Stimulated activated CD4-positive, alpha-beta T cell treated with anti-CD3 and anti-CD28 coated beads, Interleukin-12 subunit alpha, Interleukin-12 subunit beta, amount 100 ng/mL, for 48 hours (primary cell): ENCODE measurements at regions not wholly inside any gene's neighbourhood (a gene's known extent, or its start where the extent isn't known, plus 50 kb on each side); places are given as distances from the start of the nearest gene placed in this dataset.
"Not testable (repeated sequence)": the region's sequence is repeated elsewhere in the genome, so short reads cannot be mapped to it uniquely, and the experiment has no call there.

ENCODE experiments used
- DNase-seq, 3 donors: peaks; one replicate each; pipeline ENCODE4 v3.0.0-alpha.2; 2020; ENCODE audit warnings: low read depth in 2 of 3, low spot score in 1 of 3

GRCh38 chr6:868201-868600 is 175.3 kb upstream of the EXOC2 start:
- DNase-seq, result no peak

GRCh38 chr6:867378-867777 is 174.4 kb upstream of the EXOC2 start:
- DNase-seq, result no peak

- DNase-seq, result no peak
These were observed 173.4 kb upstream of the EXOC2 start for GRCh38 chr6:866316-866715.

GRCh38 chr6:865846-866245 is 172.9 kb upstream of the EXOC2 start:
- no peak for DNase-seq

- no peak for DNase-seq
These were observed 170.9 kb upstream of the EXOC2 start for GRCh38 chr6:863831-864230.

GRCh38 chr6:863127-863526 is 170.2 kb upstream of the EXOC2 start:
- DNase-seq, result not testable (repeated sequence)

GRCh38 chr6:859936-860335 is 167.0 kb upstream of the EXOC2 start:
- DNase-seq, result no peak

- DNase-seq, result no peak
These were observed 161.6 kb upstream of the EXOC2 start for GRCh38 chr6:854406-855118.

GRCh38 chr6:852216-852615 is 159.3 kb upstream of the EXOC2 start:
- DNase-seq, result not testable (repeated sequence)

GRCh38 chr6:849075-849506 is 156.2 kb upstream of the EXOC2 start:
- no peak for DNase-seq

GRCh38 chr6:845566-845965 is 152.6 kb upstream of the EXOC2 start:
- DNase-seq, result no peak

GRCh38 chr6:845101-845500 is 152.2 kb upstream of the EXOC2 start:
- no peak for DNase-seq

- DNase-seq, result no peak
These were observed 149.2 kb upstream of the EXOC2 start for GRCh38 chr6:842141-842540.

- no peak for DNase-seq
These were observed 148.6 kb upstream of the EXOC2 start for GRCh38 chr6:841569-841968.

GRCh38 chr6:839201-839600 is 146.3 kb upstream of the EXOC2 start:
- DNase-seq, result no peak

GRCh38 chr6:837380-837779 is 144.4 kb upstream of the EXOC2 start:
- no peak for DNase-seq

GRCh38 chr6:836276-836853 is 143.4 kb upstream of the EXOC2 start:
- no peak for DNase-seq

- no peak for DNase-seq
These were observed 142.7 kb upstream of the EXOC2 start for GRCh38 chr6:835476-836160.

- DNase-seq, result no peak
These were observed 141.9 kb upstream of the EXOC2 start for GRCh38 chr6:834866-835265.

GRCh38 chr6:834190-834589 is 141.3 kb upstream of the EXOC2 start:
- DNase-seq, result no peak

GRCh38 chr6:832804-833203 is 139.9 kb upstream of the EXOC2 start:
- DNase-seq, result not testable (repeated sequence)

GRCh38 chr6:830667-831327 is 137.9 kb upstream of the EXOC2 start:
- no peak for DNase-seq
